ENCODE measurements at regions not wholly inside any gene's neighbourhood (a gene's known extent, or its start where the extent isn't known, plus 50 kb on each side); places are given as distances from the start of the nearest gene placed in this dataset.
"Not testable (repeated sequence)": the region's sequence is repeated elsewhere in the genome, so short reads cannot be mapped to it uniquely, and the experiment has no call there.

- no peak for TF ChIP-seq HNF4G (IDR thresholded peaks at IDR 0.05; ENCODE audit: borderline replicate concordance, low read depth, low read length)
- TF ChIP-seq HNF4G (CRISPR knock-in tag; IDR thresholded peaks at IDR 0.05; ENCODE audit: borderline replicate concordance, low read depth) = no peak
- no peak for TF ChIP-seq ZNF607 (CRISPR knock-in tag; IDR thresholded peaks at IDR 0.05; ENCODE audit: borderline replicate concordance)
- no peak for TF ChIP-seq ZGPAT (CRISPR knock-in tag; IDR thresholded peaks at IDR 0.05)
- TF ChIP-seq ZBTB26 (CRISPR knock-in tag; IDR thresholded peaks at IDR 0.05; ENCODE audit: borderline replicate concordance) = no peak
Observed at GRCh38 chr1:101420406-101420805, 183.6 kb downstream of the S1PR1 start (continued).

- DNase-seq (ENCODE audit: low spot score); H3K4me1 ChIP-seq (ENCODE audit: insufficient read depth, low read length); BruUV-seq (replicated peaks); ATAC-seq; in situ Hi-C loops (cut with HindIII; ENCODE audit: extremely low pct_ligation_motif_present, low pct_unique_long_range_greater_than_20kb); intact Hi-C loops (cut with micrococcal nuclease; ENCODE audit: unreplicated experiment); H3K4me3 ChIP-seq (replicated peaks in 1 of 3; ENCODE audit: insufficient read depth in 1 of 3, low read depth in 2 of 3, low read length in 3 of 3); H3K79me2 ChIP-seq (ENCODE audit: insufficient read depth, low read length); H3K27ac ChIP-seq (ENCODE audit: extremely low read length, insufficient read depth, low read length); H3K27me3 ChIP-seq (ENCODE audit: control insufficient read depth in 1 of 2, insufficient read depth in 2 of 2, low read length in 2 of 2); H3K36me3 ChIP-seq (replicated peaks in 1 of 2; ENCODE audit: control insufficient read depth in 1 of 2, insufficient read depth in 2 of 2, low read length in 2 of 2); H3K9me3 ChIP-seq (ENCODE audit: low read length); H3K4me2 ChIP-seq (ENCODE audit: low read depth, low read length); H4K20me1 ChIP-seq (ENCODE audit: insufficient read depth, low read length); FAIRE-seq; H2AFZ ChIP-seq (ENCODE audit: low read length); POLR2A ChIA-PET; CTCF ChIA-PET (ENCODE audit: low intra/inter-chr PET ratio, low total read pairs); H3K9ac ChIP-seq (ENCODE audit: insufficient read depth, low read depth, low read length): not testable (repeated sequence)
- 0% methylated on average over 1 of the region's 1 CpG for WGBS (ENCODE audit: low lambda C conversion rate)
Observed at GRCh38 chr1:101428083-101428482, 191.3 kb downstream of the S1PR1 start.

All from HepG2 (cell line).